SK-N-SH (cell line): ENCODE measurements at regions not wholly inside any gene's neighbourhood (a gene's known extent, or its start where the extent isn't known, plus 50 kb on each side); places are given as distances from the start of the nearest gene placed in this dataset.

ENCODE experiments used
- CTCF ChIA-PET: fragments of 300-600, 350-600 bp; formaldehyde crosslinking; extraction: SDS; loops from one replicate; lab custom pipeline; 2021; lab: Yijun Ruan, JAX
- POLR2A ChIA-PET: fragments of 350-600 bp; sonication (Branson Sonifier 250); formaldehyde crosslinking; extraction: SDS; loops from one replicate; lab custom pipeline; 2020; ENCODE audit warnings: antibody characterized with exemption, inconsistent platforms; lab: Yijun Ruan, JAX
- DNase-seq: peaks from one replicate; pipeline ENCODE4 v3.0.0; 2012
- H2AFZ ChIP-seq: fragments of 200-600 bp; sonication (generic); 2 replicates; pipeline ENCODE4 v1.8.1; 2016; ENCODE audit warnings: antibody characterized with exemption, mild to moderate bottlenecking, low read depth
- H3F3A ChIP-seq: fragments of 200-600 bp; sonication (generic); replicated peaks from 2 replicates; pipeline ENCODE3; 2016; ENCODE audit warnings: antibody characterized with exemption, mild to moderate bottlenecking; ENCODE audit not compliant: insufficient read depth
- H3K27ac ChIP-seq, 2 experiments: fragments of 200-500 bp in 1 of 2; fragments of 200-600 bp in 1 of 2; sonication (Bioruptor generic) in 1 of 2; sonication (generic), shearing (Covaris generic) in 1 of 2; 2 replicates each; pipeline versions ENCODE4 v1.5.1 to v1.6.1; 2014 to 2016; ENCODE audit warnings: low read depth in 2 of 2, inconsistent platforms in 1 of 2, low read length in 1 of 2, mild to moderate bottlenecking in 1 of 2, mixed read lengths in 1 of 2
- H3K27me3 ChIP-seq: fragments of 200-600 bp; sonication (generic), shearing (Covaris generic); 2 replicates; pipeline ENCODE4 v1.6.1; 2016; ENCODE audit warnings: mixed run types; ENCODE audit not compliant: insufficient read depth
- H3K36me3 ChIP-seq, 2 experiments: fragments of 200-500 bp in 1 of 2; fragments of 200-600 bp in 1 of 2; sonication (Bioruptor generic) in 1 of 2; sonication (generic) in 1 of 2; replicated peaks in 1 of 2; 2 replicates each; pipeline versions ENCODE3 to v1.5.1; 2014 to 2016; ENCODE audit warnings: low read length in 1 of 2, mild to moderate bottlenecking in 1 of 2; ENCODE audit not compliant: insufficient read depth in 2 of 2, control insufficient read depth in 1 of 2
- H3K4me1 ChIP-seq, 2 experiments: fragments of 200-500 bp in 1 of 2; fragments of 200-600 bp in 1 of 2; sonication (Bioruptor generic) in 1 of 2; sonication (generic), shearing (Covaris generic) in 1 of 2; 2 replicates each; pipeline versions ENCODE4 v1.5.1 to v1.6.1; 2014 to 2016; ENCODE audit warnings: low read depth in 1 of 2, low read length in 1 of 2, mixed run types in 1 of 2; ENCODE audit not compliant: insufficient read depth in 2 of 2, control insufficient read depth in 1 of 2
- H3K4me2 ChIP-seq: fragments of 200-600 bp; sonication (generic), shearing (Covaris generic); 2 replicates; pipeline ENCODE4 v1.6.1; 2017; ENCODE audit warnings: mixed run types
- H3K4me3 ChIP-seq, 2 experiments: fragments of 200-500 bp in 1 of 2; fragments of 200-600 bp in 1 of 2; sonication (Bioruptor generic) in 1 of 2; sonication (generic), shearing (Covaris generic) in 1 of 2; 2 replicates each; pipeline versions ENCODE4 v1.5.1 to v1.8.1; 2014 to 2016; ENCODE audit warnings: low read depth in 2 of 2, inconsistent platforms in 1 of 2, low read length in 1 of 2, mild to moderate bottlenecking in 1 of 2, mixed read lengths in 1 of 2, moderate library complexity in 1 of 2
- H3K79me2 ChIP-seq: fragments of 200-600 bp; sonication (generic); 2 replicates; pipeline ENCODE4 v1.8.1; 2017; ENCODE audit warnings: mild to moderate bottlenecking; ENCODE audit not compliant: insufficient read depth
- H3K9ac ChIP-seq: fragments of 200-600 bp; sonication (generic); 2 replicates; pipeline ENCODE4 v1.6.1; 2017; ENCODE audit warnings: mixed run types
- H3K9me2 ChIP-seq: fragments of 200-600 bp; sonication (generic); 2 replicates; pipeline ENCODE4 v1.6.1; 2017; ENCODE audit warnings: mixed run types
- H3K9me3 ChIP-seq: fragments of 200-600 bp; sonication (generic); 2 replicates; pipeline ENCODE4 v1.6.1; 2017; ENCODE audit warnings: mixed run types, mild to moderate bottlenecking, moderate library complexity
- H4K20me1 ChIP-seq: fragments of 200-600 bp; sonication (generic); 2 replicates; pipeline ENCODE4 v1.6.1; 2017; ENCODE audit warnings: mild to moderate bottlenecking, mixed run types; ENCODE audit not compliant: insufficient read depth
- CHD2 ChIP-seq: fragments of 150-350 bp; IDR thresholded peaks from 2 replicates; pipeline ENCODE4 v1.6.1; 2018; ENCODE audit warnings: low read length; ENCODE audit not compliant: partially characterized antibody
- CTCF ChIP-seq: fragments of 200-600 bp; sonication (generic); IDR thresholded peaks from 2 replicates; pipeline ENCODE4 v1.6.1; 2017; ENCODE audit warnings: antibody characterized with exemption, mild to moderate bottlenecking, moderate library complexity
- EZH2phosphoT487 ChIP-seq: fragments of 200-600 bp; sonication (generic); IDR thresholded peaks from 2 replicates; pipeline ENCODE4 v1.6.1; 2017; ENCODE audit warnings: low read depth, mixed run types, mild to moderate bottlenecking, antibody characterized with exemption, moderate library complexity, borderline replicate concordance
- FOSL2 ChIP-seq: IDR thresholded peaks from 2 replicates; pipeline ENCODE4 v1.4.0; 2012; ENCODE audit warnings: low read depth, mild to moderate bottlenecking, moderate library complexity, borderline replicate concordance
- FOXJ3 ChIP-seq: sonication (generic); formaldehyde crosslinking; IDR thresholded peaks from 2 replicates; pipeline ENCODE4 v1.5.1; 2020; ENCODE audit warnings: mild to moderate bottlenecking, missing genetic modification reagents
- FOXM1 ChIP-seq: IDR thresholded peaks from 2 replicates; pipeline ENCODE4 v1.4.0; 2012; ENCODE audit warnings: low read depth, mild to moderate bottlenecking
- IRF3 ChIP-seq: fragments of 150-350 bp; IDR thresholded peaks from 2 replicates; pipeline ENCODE4 v1.6.1; 2016; ENCODE audit warnings: mild to moderate bottlenecking, low read depth, low read length
- MAX ChIP-seq: IDR thresholded peaks from 2 replicates; pipeline ENCODE4 v1.4.0; 2012; ENCODE audit warnings: low read depth
- MEF2A ChIP-seq: IDR thresholded peaks from 2 replicates; pipeline ENCODE4 v1.4.0; 2012; ENCODE audit warnings: low read depth, borderline replicate concordance
- MXI1 ChIP-seq: IDR thresholded peaks from 2 replicates; pipeline ENCODE4 v1.6.1; 2012; ENCODE audit warnings: mild to moderate bottlenecking, low read depth, low read length, improper control_type of control experiment
- PBX3 ChIP-seq: IDR thresholded peaks from 2 replicates; pipeline ENCODE4; 2012
- RCOR1 ChIP-seq: fragments of 150-350 bp; IDR thresholded peaks from 2 replicates; pipeline ENCODE4 v1.6.1; 2017; ENCODE audit warnings: antibody characterized with exemption, low read length
- REST ChIP-seq: IDR thresholded peaks from 2 replicates; pipeline ENCODE4 v1.6.1; 2012; ENCODE audit warnings: mild to moderate bottlenecking, low read depth, low read length, moderate library complexity
- RFX5 ChIP-seq: IDR thresholded peaks from 2 replicates; pipeline ENCODE4 v1.6.1; 2012; ENCODE audit warnings: mild to moderate bottlenecking, improper control_type of control experiment, low read length
- RXRA ChIP-seq: IDR thresholded peaks from 2 replicates; pipeline ENCODE4 v1.4.0; 2012; ENCODE audit warnings: low read depth, mild to moderate bottlenecking, borderline replicate concordance
- SIN3A ChIP-seq: IDR thresholded peaks from 2 replicates; pipeline ENCODE4 v1.6.1; 2012; ENCODE audit warnings: low read depth, mild to moderate bottlenecking, low read length, moderate library complexity, borderline replicate concordance
- TAF1 ChIP-seq: IDR thresholded peaks from 2 replicates; pipeline ENCODE4 v1.6.1; 2012; ENCODE audit warnings: low read depth, mild to moderate bottlenecking, low read length, moderate library complexity, borderline replicate concordance
- TEAD4 ChIP-seq: IDR thresholded peaks from 2 replicates; pipeline ENCODE4 v1.4.0; 2012; ENCODE audit warnings: mild to moderate bottlenecking, borderline replicate concordance; ENCODE audit not compliant: insufficient read depth
- USF1 ChIP-seq: IDR thresholded peaks from 2 replicates; pipeline ENCODE4 v1.4.0; 2012; ENCODE audit warnings: low read depth, borderline replicate concordance
- USF2 ChIP-seq: fragments of 150-350 bp; IDR thresholded peaks from 2 replicates; pipeline ENCODE4 v1.6.1; 2017; ENCODE audit warnings: antibody characterized with exemption, low read length, low read depth, borderline replicate concordance
- WGBS: methylation state at CpG from one replicate; pipeline ENCODE4 v1.1.6; 2017; ENCODE audit warnings: low lambda C conversion rate; 5-methylcytosine and 5-hydroxymethylcytosine counted together

- POLR2A ChIA-PET, result no interaction called here
- Histone ChIP-seq H3K9me3 (peaks cover 11% of the 10 kb centered on the region; the same call in 1 of the 2 replicates), H3K27ac (peak overlapping the region in 1 of 2 experiments; percentile 100; a peak in 2 of 4 replicates), H3K4me3 (no peak overlapping the region), H3K36me3 (peaks cover 0 to 13% of the 10 kb centered on the region in 2 experiments), H3F3A (peaks cover 41% of the 10 kb centered on the region), H3K27me3 (no peaks in the 10 kb centered on the region), H3K4me2 (0 out of 2 replicates have a peak overlapping the region, but pooled peaks have one; percentile 7), H4K20me1 (no peaks in the 10 kb centered on the region), H3K79me2 (peaks cover 66% of the 10 kb centered on the region), H3K9me2 (no peaks in the 10 kb centered on the region), H3K4me1 (peaks cover 0 to 19% of the 10 kb centered on the region in 2 experiments; a peak in 3 of 4 replicates), H3K9ac (no peak overlapping the region), H2AFZ (no peak overlapping the region)
- WGBS, result 14% methylated on average over 1 of the region's 1 CpG
- CTCF ChIA-PET, result no interaction called here
- TF ChIP-seq MAX, result no peak
- no peak for TF ChIP-seq FOSL2
- no peak for TF ChIP-seq TAF1
- no peak for TF ChIP-seq MEF2A
- no peak for TF ChIP-seq SIN3A
- no peak for TF ChIP-seq FOXM1
- TF ChIP-seq PBX3, result no peak
- no peak for TF ChIP-seq USF1
- TF ChIP-seq RCOR1, result no peak
- TF ChIP-seq FOXJ3 (CRISPR knock-in tag), result no peak
- TF ChIP-seq TEAD4, result no peak
- no peak for TF ChIP-seq EZH2phosphoT487
- TF ChIP-seq RXRA, result no peak
- no peak for TF ChIP-seq IRF3
- no peak for TF ChIP-seq CTCF
- TF ChIP-seq USF2, result no peak
- no peak for TF ChIP-seq REST
- no peak for TF ChIP-seq CHD2
- TF ChIP-seq MXI1, result no peak
- no peak for TF ChIP-seq RFX5
- DNase-seq, result no peak
Measured at GRCh38 chr6:142011775-142012174, 121.0 kb upstream of the GJE1 start.
